K562 (cell line): ENCODE measurements at regions not wholly inside any gene's neighbourhood (a gene's known extent, or its start where the extent isn't known, plus 50 kb on each side); places are given as distances from the start of the nearest gene placed in this dataset.

Experiments
- CBX1 ChIP-seq: sonication (generic); IDR thresholded peaks from 2 replicates; pipeline ENCODE4 v1.6.1; 2016; ENCODE audit warnings: antibody characterized with exemption, low read depth, mild to moderate bottlenecking
- CBX5 ChIP-seq: IDR thresholded peaks from 2 replicates; pipeline ENCODE4 v1.6.1; 2014; ENCODE audit warnings: low read depth, borderline replicate concordance
- ELK1 ChIP-seq: sonication (generic); formaldehyde crosslinking; IDR thresholded peaks from 2 replicates; pipeline ENCODE4 v1.8.1; 2022; ENCODE audit warnings: missing genetic modification reagents
- ERF ChIP-seq: fragments of 450-650 bp; formaldehyde crosslinking; IDR thresholded peaks from 2 replicates; pipeline ENCODE4 v1.4.0; 2020; ENCODE audit warnings: mild to moderate bottlenecking, mixed read lengths
- ETV6 ChIP-seq, 3 experiments: fragments of 150-350 bp in 1 of 3; sonication (generic) in 1 of 3; formaldehyde crosslinking in 1 of 3; IDR thresholded peaks; 2 replicates each; pipeline versions ENCODE4 v1.6.1 to v1.8.0; 2014 to 2022; ENCODE audit warnings: borderline replicate concordance in 2 of 3, low read depth in 2 of 3, antibody characterized with exemption in 1 of 3, low read length in 1 of 3, mild to moderate bottlenecking in 1 of 3, missing genetic modification reagents in 1 of 3
- FUS ChIP-seq: fragments of 200-400 bp; formaldehyde crosslinking; optimal IDR thresholded peaks from 2 replicates; pipeline ENCODE3; 2017; ENCODE audit warnings: low read depth, low read length
- GABPB2 ChIP-seq: fragments of 250-450 bp; sonication (Bioruptor Pico); conservative IDR thresholded peaks from 2 replicates; pipeline ENCODE4 v1.5.1; 2021; ENCODE audit warnings: mild to moderate bottlenecking
- GATAD2B ChIP-seq: fragments of 450-650 bp; IDR thresholded peaks from 2 replicates; pipeline ENCODE4 v1.6.1; 2017; ENCODE audit warnings: mild to moderate bottlenecking, borderline replicate concordance
- HMG20B ChIP-seq: fragments of 250-450 bp; sonication (Bioruptor Pico); IDR thresholded peaks from 2 replicates; pipeline ENCODE4 v1.5.0; 2021; ENCODE audit warnings: mild to moderate bottlenecking
- MTF1 ChIP-seq: fragments of 250-450 bp; sonication (Bioruptor Pico); IDR thresholded peaks from 2 replicates; pipeline ENCODE4 v1.9.0; 2021; ENCODE audit warnings: moderate library complexity, mild to moderate bottlenecking, inconsistent platforms, borderline replicate concordance
- NCOA2 ChIP-seq, 2 experiments: fragments of 450-650 bp; IDR thresholded peaks; 2 replicates each; pipeline ENCODE4 v1.6.1; 2018; ENCODE audit warnings: mild to moderate bottlenecking in 2 of 2, moderate library complexity in 1 of 2; ENCODE audit not compliant: partially characterized antibody in 2 of 2
- NFYB ChIP-seq: IDR thresholded peaks from 2 replicates; pipeline ENCODE4 v1.6.1; 2011; ENCODE audit warnings: mild to moderate bottlenecking, moderate library complexity; ENCODE audit not compliant: insufficient read length; ENCODE audit errors: extremely low read depth
- PBX2 ChIP-seq, 2 experiments: IDR thresholded peaks in 1 of 2; conservative IDR thresholded peaks in 1 of 2; 2 replicates each; pipeline ENCODE4 v1.6.1; 2016; ENCODE audit warnings: low read depth in 2 of 2, mild to moderate bottlenecking in 1 of 2, missing compliant biosample characterization in 1 of 2, missing genetic modification characterization in 1 of 2, moderate library complexity in 1 of 2
- PHB ChIP-seq: fragments of 250-450 bp; sonication (Bioruptor Pico); IDR thresholded peaks from 2 replicates; pipeline ENCODE4 v1.5.0; 2021
- POLR2A ChIP-seq: fragments of 450-650 bp; conservative IDR thresholded peaks from 2 replicates; pipeline ENCODE4 v1.6.1; 2016
- POU5F1 ChIP-seq: fragments of 150-350 bp; IDR thresholded peaks from 2 replicates; pipeline ENCODE4 v1.6.1; 2014; ENCODE audit warnings: borderline replicate concordance, low read length, low read depth, mild to moderate bottlenecking; ENCODE audit not compliant: partially characterized antibody
- SLC30A9 ChIP-seq: fragments of 250-450 bp; sonication (Bioruptor Pico); IDR thresholded peaks from 2 replicates; pipeline ENCODE4 v1.8.0; 2022; ENCODE audit warnings: mild to moderate bottlenecking, moderate library complexity
- SPI1 ChIP-seq: IDR thresholded peaks from 2 replicates; pipeline ENCODE4 v1.6.1; 2011; ENCODE audit warnings: low read depth, low read length, control low read depth, borderline replicate concordance
- TARDBP ChIP-seq: fragments of 450-650 bp; IDR thresholded peaks from 2 replicates; pipeline ENCODE4 v1.6.1; 2016
- U2AF2 ChIP-seq: fragments of 200-400 bp; formaldehyde crosslinking; optimal IDR thresholded peaks from 2 replicates; pipeline ENCODE3; 2017; ENCODE audit warnings: low read depth, mild to moderate bottlenecking, low read length
- YY1 ChIP-seq, 3 experiments: IDR thresholded peaks; 2 replicates each; pipeline ENCODE4 v1.6.1; 2011; ENCODE audit warnings: low read length in 2 of 3, mild to moderate bottlenecking in 2 of 3, moderate library complexity in 2 of 3, borderline replicate concordance in 1 of 3, control low read depth in 1 of 3, low read depth in 1 of 3; ENCODE audit not compliant: insufficient read depth in 3 of 3, insufficient replicate concordance in 2 of 3, control insufficient read depth in 1 of 3, insufficient read length in 1 of 3; ENCODE audit errors: extremely low read depth in 1 of 3
- ZBTB12 ChIP-seq: fragments of 250-450 bp; sonication (Bioruptor Pico); IDR thresholded peaks from 2 replicates; pipeline ENCODE4 v1.4.0; 2020
- ZNF121 ChIP-seq: sonication (generic); formaldehyde crosslinking; conservative IDR thresholded peaks from 2 replicates; pipeline ENCODE4 v1.8.0; 2022; ENCODE audit warnings: missing genetic modification reagents
- ZNF134 ChIP-seq: fragments of 250-450 bp; sonication (Bioruptor Pico); conservative IDR thresholded peaks from 2 replicates; pipeline ENCODE4 v1.4.0; 2020
- ZNF174 ChIP-seq: fragments of 250-450 bp; sonication (Bioruptor Pico); IDR thresholded peaks from 2 replicates; pipeline ENCODE4 v1.4.0; 2020; ENCODE audit warnings: mild to moderate bottlenecking
- ZNF217 ChIP-seq: sonication (generic); formaldehyde crosslinking; IDR thresholded peaks from 2 replicates; pipeline ENCODE4 v1.8.0; 2022; ENCODE audit warnings: mild to moderate bottlenecking, missing genetic modification reagents

DNA sequence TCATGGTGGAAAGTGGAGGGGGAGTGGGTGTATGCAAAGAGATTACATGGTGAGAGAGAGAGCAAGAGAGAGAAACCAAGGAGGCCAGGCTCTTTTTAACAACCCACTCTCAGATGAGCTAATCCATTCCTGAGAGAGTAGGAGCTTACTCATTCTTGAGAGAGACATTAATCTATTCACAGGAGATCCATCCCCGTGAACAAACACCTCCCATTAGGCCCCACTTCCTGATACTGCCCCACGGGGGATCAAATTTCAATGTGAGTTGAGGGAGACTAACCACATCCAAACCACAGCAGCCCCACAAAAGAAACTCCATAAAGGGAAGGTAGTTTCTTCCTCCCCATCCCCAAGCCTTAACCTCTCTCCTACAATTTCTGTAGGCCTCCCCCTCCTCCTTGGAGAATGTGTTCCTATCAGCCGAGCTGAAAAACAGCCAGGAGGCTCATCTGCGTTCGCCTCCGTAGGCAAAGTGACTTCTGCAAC is 450.0 kb downstream of the NPIPA7 start (continued):
- TF ChIP-seq U2AF2 (no peak), HMG20B (CRISPR knock-in tag) (no peak), ZNF121 (CRISPR knock-in tag) (no peak), ERF (CRISPR knock-in tag) (no peak), SPI1 (peak; percentile 65), TARDBP (no peak), GABPB2 (CRISPR knock-in tag) (no peak), NCOA2 (IDR thresholded peaks at IDR 0.05; ENCODE audit: partially characterized antibody in 2 of 2) (no peak), NFYB (no peak), ZBTB12 (CRISPR knock-in tag) (no peak), PHB (CRISPR knock-in tag) (no peak), CBX1 (no peak), FUS (no peak), YY1 (IDR thresholded peaks at IDR 0.05; ENCODE audit: borderline replicate concordance in 1 of 3, control insufficient read depth in 1 of 3, extremely low read depth in 1 of 3, insufficient read depth in 3 of 3, insufficient read length in 1 of 3, insufficient replicate concordance in 2 of 3, low read depth in 1 of 3, low read length in 2 of 3) (no peak), CBX5 (no peak), POLR2A (no peak), PBX2 (CRISPR knock-in tag; IDR thresholded peaks at IDR 0.05; ENCODE audit: low read depth) (no peak), PBX2 (tag; conservative IDR thresholded peaks at IDR 0.05; ENCODE audit: low read depth) (peak; percentile 38; the same call in 1 of the 2 replicates), SLC30A9 (CRISPR knock-in tag) (no peak), ELK1 (CRISPR knock-in tag) (no peak), ZNF217 (CRISPR knock-in tag) (no peak), GATAD2B (no peak), ZNF134 (CRISPR knock-in tag) (no peak), ZNF174 (CRISPR knock-in tag) (no peak), POU5F1 (no peak), MTF1 (CRISPR knock-in tag) (no peak), ETV6 (IDR thresholded peaks at IDR 0.05; ENCODE audit: borderline replicate concordance in 1 of 2, low read depth in 2 of 2, low read length in 1 of 2) (no peak), ETV6 (CRISPR knock-in tag; IDR thresholded peaks at IDR 0.05; ENCODE audit: borderline replicate concordance) (no peak)
